NB4 (cell line): ENCODE measurements at regions not wholly inside any gene's neighbourhood (a gene's known extent, or its start where the extent isn't known, plus 50 kb on each side); places are given as distances from the start of the nearest gene placed in this dataset.

Source experiments
- DNase-seq: peaks from one replicate; pipeline ENCODE4 v3.0.0; 2010; ENCODE audit warnings: low read depth
- H3K4me3 ChIP-seq: one replicate; pipeline ENCODE4 v1.5.1; 2011; ENCODE audit warnings: mild to moderate bottlenecking, low read depth, low read length, moderate library complexity
- CTCF ChIP-seq: IDR thresholded peaks from one replicate; pipeline ENCODE4 v1.5.1; 2012; ENCODE audit warnings: low read depth, low read length
- MYC ChIP-seq: IDR thresholded peaks from 2 replicates; pipeline ENCODE4 v1.6.1; 2011; ENCODE audit warnings: low read depth, low read length
- POLR2A ChIP-seq: IDR thresholded peaks from 2 replicates; pipeline ENCODE4 v1.6.1; 2011; ENCODE audit warnings: mild to moderate bottlenecking; ENCODE audit not compliant: insufficient read length; ENCODE audit errors: extremely low read depth
- TF ChIP-seq, protein P1 (sequence below): IDR thresholded peaks from 2 replicates; pipeline ENCODE4 v1.6.1; 2011; ENCODE audit warnings: low read depth, low read length

DNA sequence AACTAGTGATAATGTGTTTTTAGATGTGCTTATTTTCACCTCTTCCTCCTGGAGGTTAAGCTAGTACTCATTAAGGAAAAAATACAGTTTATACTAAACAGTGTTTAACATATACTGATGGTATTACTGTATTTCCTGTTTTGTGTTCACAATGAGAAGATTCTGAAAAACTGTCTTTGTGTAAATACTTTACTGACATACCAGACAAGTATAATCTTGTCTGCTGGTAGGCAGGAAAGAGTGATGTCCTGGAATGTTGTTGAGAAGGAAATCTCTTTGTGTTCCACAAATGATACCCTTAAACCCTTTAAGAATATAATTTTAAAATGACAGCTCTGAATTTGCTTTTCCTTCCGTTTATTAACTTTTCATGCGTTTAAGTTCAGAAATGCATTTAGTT is 205.5 kb upstream of the NUDT6 start:
- no peak for DNase-seq

GRCh38 chr4:123133397-123134050 is 211.1 kb upstream of the NUDT6 start:
- no peak overlapping the region for H3K4me3 ChIP-seq
- TF ChIP-seq POLR2A: no peak
- no peak for TF ChIP-seq MYC
- no peak for TF ChIP-seq CTCF
- TF ChIP-seq, protein P1, sequence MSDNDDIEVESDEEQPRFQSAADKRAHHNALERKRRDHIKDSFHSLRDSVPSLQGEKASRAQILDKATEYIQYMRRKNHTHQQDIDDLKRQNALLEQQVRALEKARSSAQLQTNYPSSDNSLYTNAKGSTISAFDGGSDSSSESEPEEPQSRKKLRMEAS: no peak
- no peak for DNase-seq

More for the DNA sequence above, 205.5 kb upstream of the NUDT6 start:
- TF ChIP-seq MYC: no peak
- TF ChIP-seq POLR2A: no peak
- no peak for TF ChIP-seq CTCF
- TF ChIP-seq, protein P1: no peak
- no peak overlapping the region for H3K4me3 ChIP-seq

DNA sequence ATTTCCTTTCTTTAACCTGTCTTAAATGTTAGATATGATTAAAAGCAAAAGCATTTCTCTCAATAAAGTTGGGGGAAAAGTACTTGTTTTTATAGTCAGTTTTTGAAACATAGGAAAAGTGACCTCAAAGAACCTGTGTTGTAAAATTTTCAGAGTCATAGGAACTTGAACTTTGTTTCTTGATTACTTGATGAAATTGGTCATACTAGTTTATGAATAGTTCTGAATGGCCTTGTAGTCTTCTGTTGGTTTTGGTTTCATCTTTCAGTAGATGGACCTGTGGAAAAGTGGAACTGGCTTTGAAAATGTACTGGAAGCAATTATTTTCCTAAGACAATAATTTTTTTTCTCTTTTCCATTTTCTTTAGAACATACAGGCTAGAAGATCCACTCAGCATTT is 222.2 kb upstream of the NUDT6 start:
- H3K4me3 ChIP-seq: no peak overlapping the region
- no peak for TF ChIP-seq MYC
- no peak for TF ChIP-seq POLR2A
- no peak for TF ChIP-seq CTCF
- TF ChIP-seq, protein P1: no peak
- no peak for DNase-seq

GRCh38 chr4:123158576-123158975 is 236.2 kb upstream of the NUDT6 start:
- TF ChIP-seq POLR2A (no peak), CTCF (no peak)
- H3K4me3 ChIP-seq: no peak overlapping the region
- DNase-seq: no peak

- no peak overlapping the region for H3K4me3 ChIP-seq
- no peak for DNase-seq
- TF ChIP-seq CTCF: no peak
- TF ChIP-seq, protein P1: no peak
- TF ChIP-seq MYC: no peak
- no peak for TF ChIP-seq POLR2A
Observed at GRCh38 chr4:123159479-123159878, 237.1 kb upstream of the NUDT6 start.

GRCh38 chr4:123162859-123163258 is 233.7 kb upstream of the SPRY1 start:
- no peak overlapping the region for H3K4me3 ChIP-seq
- TF ChIP-seq, protein P1: no peak
- TF ChIP-seq MYC (no peak), CTCF (no peak), POLR2A (no peak)
- no peak for DNase-seq
